Hematopoietic multipotent progenitor cell (in vitro differentiated cells): ENCODE measurements at regions not wholly inside any gene's neighbourhood (a gene's known extent, or its start where the extent isn't known, plus 50 kb on each side); places are given as distances from the start of the nearest gene placed in this dataset.
A peak's percentile ranks its signal among the peaks of the same experiment; 100 is the strongest.

Experiments used
- DNase-seq, 3 donors: peaks; one replicate each; pipeline ENCODE4 v3.0.0-alpha.2; 2011 to 2015; ENCODE audit warnings: low read depth in 2 of 3, low spot score in 2 of 3

DNA sequence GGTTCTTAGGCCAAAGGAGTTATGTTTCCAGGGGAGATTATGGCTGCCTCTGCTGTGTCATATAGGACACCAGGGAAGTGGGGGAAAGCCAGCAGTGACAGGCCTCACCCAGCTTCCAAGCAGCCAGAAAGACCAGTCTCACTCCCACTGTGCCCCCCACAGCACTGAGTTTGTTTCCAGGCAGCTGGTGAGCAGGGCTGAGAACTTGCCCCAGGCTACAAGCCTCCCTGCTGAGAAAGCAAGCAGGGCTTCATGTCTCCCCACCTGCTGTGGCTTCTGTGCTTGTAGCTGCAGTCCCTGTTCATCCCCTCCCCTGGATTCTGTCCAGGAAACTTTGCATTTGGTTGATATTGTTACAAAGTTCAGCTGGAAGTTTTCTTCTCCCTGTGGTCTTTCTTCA, 376.3 kb downstream of the PDCD6IP start:
- DNase-seq, result no peak

DNA sequence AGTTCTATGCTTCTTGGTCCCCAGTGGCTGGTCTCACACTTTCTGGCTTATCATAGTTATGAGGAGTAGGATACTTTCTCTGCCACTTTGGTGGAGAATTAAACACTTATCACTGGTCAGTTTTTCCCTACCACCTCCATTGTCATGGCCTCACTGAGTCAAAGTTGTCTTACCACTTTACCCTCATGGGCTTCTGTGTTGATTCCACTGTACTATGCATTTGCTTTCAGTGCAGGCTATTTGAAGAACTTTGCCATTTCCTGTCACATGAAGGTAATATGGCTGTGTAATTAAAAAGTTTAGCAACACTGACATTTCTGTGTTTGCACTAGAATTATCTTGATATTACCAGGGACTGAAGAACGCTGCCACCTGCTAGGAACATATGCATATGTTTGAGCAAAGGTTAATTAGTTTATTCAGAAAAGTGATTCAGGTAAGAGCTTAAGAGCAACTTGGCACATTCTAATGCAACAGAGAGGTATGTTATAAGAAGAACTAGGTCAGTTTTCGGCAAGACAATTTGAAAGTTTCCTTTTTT, 377.3 kb downstream of the PDCD6IP start:
- no peak for DNase-seq

DNA sequence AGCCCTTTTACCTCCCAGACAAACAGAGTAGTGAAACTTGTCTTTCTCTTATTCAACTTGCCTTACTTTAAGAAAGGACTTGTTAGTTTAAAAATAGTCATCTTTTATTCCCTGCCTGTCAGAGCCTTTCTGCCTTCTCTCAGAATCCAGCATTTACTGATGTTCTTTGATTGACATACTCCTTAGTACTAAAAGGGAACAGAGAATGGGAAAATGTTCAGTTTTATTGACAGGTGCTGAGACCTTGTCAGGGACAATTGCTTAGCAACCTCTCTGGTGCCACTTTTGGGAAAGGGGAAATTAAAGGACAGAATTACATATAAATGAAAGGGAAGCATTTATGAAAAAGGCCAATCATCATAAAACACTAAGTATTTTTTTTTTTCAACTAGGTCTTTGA, 378.3 kb downstream of the PDCD6IP start:
- no peak for DNase-seq

DNA sequence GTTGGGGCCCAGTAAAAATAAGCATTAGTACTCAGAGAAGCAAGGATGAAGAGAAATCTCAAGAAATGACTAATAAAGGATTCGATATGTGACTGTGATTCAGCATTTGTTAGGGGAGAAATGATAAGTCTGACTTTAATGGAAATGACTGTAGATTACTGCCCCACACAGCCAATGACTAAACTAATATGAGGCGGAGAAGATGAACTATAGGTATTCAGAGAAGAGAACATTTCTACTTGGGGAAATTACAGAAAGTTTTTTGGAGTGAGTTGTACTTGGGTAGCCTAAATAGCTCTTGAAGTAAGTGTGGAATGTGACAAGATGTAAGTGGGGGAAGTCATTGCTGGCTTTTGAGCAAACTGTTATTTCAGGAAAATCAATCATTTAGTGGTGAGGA, 380.0 kb downstream of the PDCD6IP start:
- no peak for DNase-seq

DNA sequence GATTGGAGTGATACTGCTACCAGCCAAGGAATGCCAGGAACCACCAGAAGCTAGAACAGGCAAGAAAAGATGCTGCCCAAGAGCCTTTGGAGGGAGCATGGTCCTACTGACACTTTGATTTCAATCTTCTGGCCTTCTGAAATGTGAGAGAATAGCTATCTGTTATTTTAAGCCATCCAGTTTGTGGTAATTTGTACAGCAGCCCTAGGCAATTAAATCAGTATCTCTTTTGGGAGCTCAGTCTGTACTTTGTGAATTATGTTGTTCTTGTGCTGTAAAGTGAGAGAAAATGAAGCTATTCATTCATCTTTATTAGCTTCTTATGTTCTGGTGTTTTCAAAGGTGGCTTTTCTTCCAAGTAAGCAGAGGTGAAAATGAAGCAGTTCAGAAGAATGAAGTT, 381.3 kb downstream of the PDCD6IP start:
- no peak for DNase-seq

DNA sequence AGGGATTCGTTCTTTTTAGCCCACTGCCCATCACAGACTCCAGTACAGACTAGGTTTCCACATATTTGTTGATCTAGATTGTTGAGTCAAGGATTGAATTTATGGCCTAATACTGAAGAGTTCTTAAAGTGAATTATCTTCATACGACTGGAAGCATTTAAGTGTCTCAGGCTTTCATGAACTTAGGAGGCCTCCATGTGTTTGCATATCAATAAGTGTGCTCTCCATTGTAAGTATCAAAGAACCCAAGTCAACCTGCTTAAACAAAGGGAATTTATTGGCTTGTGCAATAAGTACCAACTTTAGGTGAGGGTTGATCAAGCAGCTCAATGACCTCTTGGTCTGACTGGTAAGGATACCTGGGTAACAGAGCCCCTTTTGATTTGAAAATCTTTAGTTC, 382.1 kb downstream of the PDCD6IP start:
- no peak for DNase-seq

DNA sequence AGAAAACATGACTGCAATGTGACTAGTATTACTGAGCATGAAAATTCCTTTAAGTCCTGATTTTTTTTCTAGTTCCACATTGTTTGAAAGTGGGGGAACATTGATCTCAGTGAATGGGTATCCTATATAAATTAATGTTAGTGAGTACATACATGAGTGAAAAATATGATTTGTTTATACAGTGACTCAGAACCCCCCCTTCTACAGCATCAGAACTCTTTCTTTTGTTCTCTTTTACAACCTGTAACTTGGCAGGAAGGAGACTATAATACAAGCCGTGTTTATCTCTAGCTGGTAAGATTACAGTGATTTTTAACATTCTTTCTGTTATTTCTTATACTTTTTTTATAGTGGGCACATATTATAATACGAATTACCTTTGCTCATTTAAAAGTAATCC, 384.7 kb downstream of the PDCD6IP start:
- no peak for DNase-seq

DNA sequence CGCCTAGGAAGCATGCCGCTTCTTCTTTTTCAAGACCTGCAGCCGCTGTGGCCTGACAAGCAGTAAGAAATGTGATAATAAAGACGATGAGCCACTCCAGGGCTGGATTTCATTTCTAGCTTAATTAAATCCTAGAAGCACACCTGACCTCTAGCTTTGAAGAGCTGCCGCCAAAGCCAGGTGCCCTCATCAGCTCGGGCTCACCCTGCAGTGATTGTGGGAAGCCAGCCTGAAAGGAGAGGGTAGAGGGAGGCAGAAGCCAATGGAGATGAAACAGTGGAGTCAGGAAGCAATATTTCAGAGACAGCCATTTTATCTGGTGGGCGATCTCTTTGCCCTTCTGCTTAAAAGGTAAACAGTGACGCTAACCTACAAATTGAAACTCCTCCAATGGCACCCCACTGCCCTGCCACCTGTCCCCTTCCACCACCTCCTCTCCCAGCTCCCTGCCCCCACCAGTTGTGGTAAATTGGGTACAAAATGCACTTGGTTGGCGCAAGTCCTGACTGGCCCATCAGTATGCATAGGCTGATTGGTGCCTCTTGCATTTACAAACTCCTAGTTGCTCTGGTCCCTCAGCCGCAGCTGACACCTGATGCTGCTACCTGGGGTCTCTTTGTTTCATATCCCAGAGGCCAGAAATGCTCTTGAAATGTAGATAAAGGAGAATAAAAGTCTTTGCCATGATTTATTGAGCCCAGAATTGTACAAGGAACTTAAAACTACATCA, 385.3 kb downstream of the PDCD6IP start:
- no peak for DNase-seq

DNA sequence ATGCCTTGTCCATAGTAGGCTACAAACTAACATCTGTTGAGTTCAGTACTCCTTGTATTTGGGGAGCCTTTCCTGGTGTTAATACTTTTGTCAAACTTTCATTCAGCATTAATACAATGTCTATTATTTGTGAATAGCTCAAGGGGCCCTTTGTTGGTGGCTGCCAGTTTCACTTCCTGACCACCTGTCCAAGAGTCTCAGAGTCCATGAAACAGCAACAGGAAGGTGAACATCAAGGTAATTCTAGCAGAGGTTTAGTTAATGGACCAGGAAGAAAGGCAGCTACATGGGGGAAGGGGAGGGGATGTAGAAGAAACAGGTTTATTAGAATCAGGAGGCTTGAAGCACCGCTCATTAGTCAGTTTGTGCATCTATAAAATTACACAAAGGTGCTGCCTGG, 386.9 kb downstream of the PDCD6IP start:
- DNase-seq, result no peak

DNA sequence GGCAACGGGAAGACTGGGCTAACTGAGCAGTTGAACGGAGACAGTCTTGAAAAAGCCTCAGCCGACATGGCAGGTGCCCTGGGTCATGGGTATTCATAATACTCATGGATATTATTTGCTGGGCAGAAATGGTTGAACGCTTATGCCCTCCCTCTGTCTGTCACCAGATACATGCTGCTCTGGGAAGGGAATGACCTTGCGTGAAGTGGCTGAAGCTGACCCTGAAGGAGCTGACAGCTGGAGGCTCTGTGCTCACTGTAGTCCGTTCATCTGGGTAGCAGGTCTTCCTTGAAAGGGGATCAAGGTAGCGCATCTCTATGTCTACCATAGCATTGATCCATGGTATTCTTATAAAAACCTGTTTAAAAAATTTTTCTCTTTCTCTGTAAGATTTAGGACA, 390.7 kb downstream of the PDCD6IP start:
- no peak for DNase-seq

DNA sequence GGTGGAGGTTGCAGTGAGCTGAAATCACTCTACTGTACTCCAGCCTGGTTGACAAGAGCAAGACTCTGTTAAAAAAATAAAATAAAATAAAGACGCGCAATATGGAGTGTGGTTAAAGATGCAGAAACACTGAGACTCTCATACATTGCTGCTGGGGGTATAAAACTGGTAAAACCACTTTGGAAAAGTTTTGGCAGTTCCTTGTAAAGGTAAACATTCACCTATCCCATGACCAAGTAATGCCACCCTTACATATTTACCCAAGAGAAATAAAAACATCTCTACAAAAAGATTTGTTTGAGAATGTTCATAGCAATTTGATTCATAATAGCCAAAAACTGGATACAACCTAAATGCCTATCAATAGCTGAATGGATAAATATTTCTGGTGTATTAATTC, 398.5 kb downstream of the PDCD6IP start:
- no peak for DNase-seq

DNA sequence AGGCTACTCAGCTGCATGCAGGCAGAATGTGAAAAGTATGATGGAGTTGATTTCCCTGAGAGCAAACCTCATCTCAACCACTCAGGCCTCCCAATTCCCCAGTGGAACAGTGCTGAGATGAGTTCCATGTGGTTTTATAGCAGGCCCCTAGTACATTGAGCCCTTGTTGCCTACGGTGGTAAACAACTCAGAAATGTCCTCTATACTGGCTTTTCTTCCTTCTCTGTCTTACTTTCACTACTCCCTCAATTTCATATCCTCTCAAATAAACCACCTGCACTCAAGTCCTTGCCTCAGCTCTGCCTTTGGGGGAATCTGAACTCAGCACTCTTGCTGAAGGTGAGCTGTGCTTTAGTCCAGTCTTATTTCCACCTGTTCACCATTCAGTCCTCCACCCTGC, 399.9 kb downstream of the PDCD6IP start:
- DNase-seq, result no peak

DNA sequence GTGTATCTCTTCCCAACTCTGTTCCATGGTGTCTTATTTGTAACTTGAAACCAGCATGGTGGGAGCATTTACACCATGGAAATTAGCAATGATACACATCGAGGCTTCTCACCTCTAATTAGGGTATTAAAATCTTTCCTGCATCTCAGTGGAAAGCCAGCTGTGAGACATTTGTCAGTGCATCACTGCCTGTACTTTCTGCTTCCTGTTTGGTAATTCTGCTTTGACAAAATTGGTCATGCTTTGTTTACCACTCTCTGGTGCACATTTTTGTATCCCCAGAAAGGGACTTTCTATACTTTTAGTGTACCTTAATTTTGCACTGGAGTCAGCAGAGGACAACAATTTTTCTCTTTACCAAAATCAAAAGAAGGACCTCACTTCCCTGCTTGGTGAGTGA, 402.1 kb downstream of the PDCD6IP start:
- peak in 1 of 3 donors; percentile 40 for DNase-seq

DNA sequence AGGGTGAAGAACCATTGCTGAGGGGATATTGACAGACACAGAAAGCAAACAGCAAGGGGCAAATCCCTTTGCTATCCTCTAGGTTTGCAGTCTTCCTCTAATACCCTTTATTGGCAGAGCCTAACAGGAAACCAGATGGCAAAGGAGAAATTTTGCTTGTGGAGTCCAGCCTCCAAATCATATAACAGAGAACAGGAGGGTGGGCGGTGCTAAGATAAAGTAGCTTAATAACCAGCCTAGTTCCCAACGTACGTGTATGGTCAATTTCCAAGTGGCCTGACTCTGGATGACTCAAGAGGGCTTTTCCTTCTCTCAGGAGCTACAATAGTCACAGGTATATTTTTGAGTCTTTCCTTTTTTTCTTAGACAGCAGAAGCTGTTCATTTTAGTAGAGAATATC, 404.5 kb downstream of the PDCD6IP start:
- no peak for DNase-seq

DNA sequence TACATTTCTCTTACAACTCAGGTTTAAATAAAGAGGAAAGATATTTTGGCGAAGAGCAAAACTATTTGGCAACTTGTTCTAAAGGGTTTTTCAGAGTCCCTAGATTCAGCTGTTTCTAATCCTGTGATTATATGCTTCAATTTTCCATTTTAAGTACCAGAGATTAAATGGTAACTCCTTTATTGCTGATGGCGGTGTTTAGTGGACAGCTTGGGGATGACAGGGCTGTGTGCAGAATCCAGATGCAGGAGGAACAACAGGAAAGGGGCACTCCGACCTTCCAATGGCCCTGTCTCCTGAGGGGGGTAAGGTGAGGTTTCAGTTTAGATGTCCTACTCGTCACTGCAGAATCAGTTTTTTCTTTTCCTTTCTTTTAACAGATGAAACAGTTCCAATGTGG, 405.0 kb downstream of the PDCD6IP start:
- DNase-seq, result no peak

DNA sequence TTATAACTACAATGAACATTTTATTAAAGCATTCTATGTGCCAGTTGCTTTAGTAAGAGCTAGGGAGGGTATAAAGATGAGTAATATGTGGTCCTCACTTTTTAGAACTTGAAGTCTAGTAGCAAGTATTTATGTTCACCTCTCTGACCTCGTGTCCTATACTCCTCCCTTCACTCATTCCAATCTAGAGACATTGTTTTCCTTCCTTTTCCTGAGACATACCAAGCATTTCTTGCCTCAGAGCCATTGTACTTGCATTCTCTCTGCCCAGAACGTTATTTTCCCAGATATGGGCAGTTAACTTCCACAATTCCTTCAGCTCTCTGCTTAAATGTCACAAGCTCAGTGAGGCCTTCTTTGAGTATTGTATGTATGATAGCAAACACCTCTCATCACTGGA, 408.6 kb downstream of the PDCD6IP start:
- DNase-seq, result no peak

DNA sequence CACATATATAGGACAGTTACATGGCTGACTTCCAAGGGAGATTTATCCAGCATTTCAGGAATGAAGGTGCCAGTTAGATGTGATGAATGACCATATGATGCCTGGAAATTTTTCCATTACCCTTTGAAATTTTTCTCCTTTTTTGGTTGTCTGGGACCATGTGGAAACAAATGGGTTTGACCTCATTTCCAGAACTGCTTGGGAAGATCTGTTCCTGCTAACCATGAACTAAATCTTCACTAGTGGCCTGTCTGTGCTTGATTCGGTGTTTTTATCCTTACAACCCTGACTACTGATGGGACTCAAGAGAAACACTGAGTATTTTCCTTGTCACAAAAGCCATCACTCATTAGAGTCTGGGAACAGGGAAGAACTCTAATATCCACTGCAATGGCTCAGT, 409.4 kb downstream of the PDCD6IP start:
- DNase-seq, result no peak

DNA sequence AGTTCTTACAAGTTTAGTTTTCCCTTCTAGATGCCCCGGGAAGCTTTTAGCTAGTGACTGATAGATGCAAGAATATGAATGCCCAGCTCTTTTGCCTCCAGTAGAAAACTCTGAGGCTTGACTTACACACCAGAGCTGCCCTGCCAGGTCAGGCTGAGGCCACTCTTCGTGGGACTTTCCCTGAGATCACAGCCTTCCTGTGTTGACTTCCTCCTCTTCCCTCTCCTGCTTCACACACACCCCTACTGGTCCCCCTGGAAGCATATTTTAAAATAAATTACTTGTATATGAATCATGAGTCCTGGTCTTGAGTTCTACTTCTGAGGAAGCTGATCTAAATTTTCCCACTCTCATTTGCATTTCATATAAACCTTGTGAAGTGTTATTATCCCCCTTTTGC, 413.7 kb downstream of the PDCD6IP start:
- DNase-seq, result peak in 1 of 3 donors; percentile 8

DNA sequence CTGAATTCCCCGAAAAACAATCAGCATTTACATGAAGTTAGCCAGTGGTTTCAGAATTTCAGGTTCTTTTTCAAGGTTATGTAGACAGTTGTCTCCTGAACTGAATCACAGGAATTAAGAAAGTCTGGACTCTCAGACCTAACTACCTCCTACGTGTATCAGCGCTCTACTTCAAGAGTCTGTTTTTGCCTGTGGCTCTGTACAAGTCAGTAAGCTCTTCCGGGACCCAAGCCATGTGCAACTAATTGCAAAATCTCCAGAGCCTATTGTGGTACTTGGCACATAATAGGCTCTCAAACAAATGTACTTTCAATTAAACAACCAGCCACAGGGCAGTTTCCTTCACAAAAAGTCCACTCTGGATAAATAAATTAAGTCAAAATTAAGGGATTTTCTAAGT, 414.2 kb downstream of the PDCD6IP start:
- DNase-seq, result no peak

DNA sequence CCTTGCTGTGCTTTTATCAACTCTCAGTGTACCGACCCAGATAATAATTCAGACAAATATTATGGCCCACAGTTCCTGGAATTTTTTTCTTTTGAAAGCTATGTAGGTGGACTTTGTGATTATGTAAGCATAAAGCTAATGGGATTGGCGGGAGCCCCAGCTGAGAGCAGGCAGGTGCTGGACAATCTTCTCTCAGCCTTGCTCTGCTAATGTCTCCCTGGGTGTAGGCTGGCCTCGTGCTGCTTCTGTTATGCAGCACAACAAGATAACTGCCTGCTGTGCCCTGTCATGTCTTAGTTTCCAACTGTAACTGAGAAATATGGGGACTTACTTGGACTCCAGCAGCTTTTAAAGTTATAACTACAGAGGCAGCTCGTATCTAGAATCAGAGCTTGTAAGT, 415.0 kb downstream of the PDCD6IP start:
- DNase-seq, result no peak

DNA sequence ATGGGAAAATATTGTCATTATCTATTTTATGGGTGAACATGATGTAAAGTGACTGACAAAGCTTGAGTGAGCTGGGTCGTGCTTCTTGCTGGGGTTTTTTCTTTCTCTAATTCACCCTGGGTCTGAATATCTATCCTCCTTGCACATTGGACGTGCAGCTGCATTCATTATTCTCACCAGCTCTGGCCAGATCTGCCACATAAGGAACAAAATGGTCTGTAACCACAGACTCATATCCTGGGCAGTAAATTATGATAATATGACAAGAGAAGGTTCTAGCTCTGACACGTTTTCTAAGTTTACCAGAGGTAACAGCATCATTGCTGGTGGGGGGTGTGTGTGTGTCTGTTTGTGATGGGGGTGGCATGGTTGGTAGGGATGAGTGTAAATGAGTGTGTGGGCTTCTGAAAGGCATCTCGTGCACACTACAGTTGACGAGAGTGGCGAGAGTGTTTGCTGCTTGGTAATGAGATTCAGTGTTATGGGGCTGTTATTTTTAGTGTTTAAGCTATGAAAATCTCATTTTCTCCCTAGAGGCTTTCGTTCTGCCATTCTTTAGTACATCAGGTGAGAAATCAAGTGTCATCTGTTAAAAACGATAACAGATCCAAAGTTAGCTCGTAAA, 418.4 kb downstream of the PDCD6IP start:
- DNase-seq, result peak in 1 of 3 donors; percentile 59

DNA sequence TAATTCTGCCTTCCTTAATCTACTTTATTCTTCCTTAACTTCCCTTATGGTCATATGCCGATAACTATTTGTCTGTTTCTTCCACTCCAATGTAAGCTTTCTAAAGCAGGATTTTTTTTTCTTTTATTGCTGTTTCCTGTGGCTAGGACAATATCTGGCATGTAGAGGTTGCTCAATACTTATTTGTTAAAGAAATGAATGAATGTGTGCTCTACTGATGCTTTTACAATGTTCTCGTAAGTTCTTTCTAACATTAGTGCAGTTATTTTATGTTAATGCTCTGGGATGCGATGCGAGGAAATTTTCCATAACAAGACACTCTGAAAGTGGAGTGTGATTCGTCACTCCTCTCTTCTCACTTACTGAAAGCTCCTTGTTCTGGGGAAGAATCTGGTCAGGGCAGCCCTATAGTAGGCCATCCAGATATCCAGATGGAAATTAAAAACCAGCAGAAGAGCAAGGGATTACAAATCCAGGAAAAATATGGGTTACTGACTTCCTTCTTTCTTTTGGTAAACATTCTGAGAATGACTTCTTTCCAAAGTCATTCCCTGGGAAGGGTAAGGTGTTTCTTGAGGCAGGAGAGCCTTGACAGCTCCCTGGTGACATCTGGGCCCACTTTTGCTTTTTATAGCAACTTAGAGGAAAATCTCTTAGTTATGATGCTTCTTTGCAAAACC, 420.4 kb downstream of the PDCD6IP start:
- DNase-seq, result no peak
